OCI-LY7 (cell line): ENCODE measurements at regions not wholly inside any gene's neighbourhood (a gene's known extent, or its start where the extent isn't known, plus 50 kb on each side); places are given as distances from the start of the nearest gene placed in this dataset.

Source experiments
- BruUV-seq: library from RNA; stranded (reverse); fragments of 400-500 nt; replicated peaks from 2 replicates; lab custom pipeline; 2021; lab: Mats Ljungman, UMichigan
- CTCF ChIA-PET: fragments of 300-600 bp; sonication (Branson Sonifier 250); formaldehyde crosslinking; loops from one replicate; lab custom pipeline; 2022; ENCODE audit warnings: antibody characterized with exemption; ENCODE audit not compliant: unreplicated experiment; lab: Charles Lee
- POLR2A ChIA-PET: fragments of 300-600 bp; sonication (Branson Sonifier 250); formaldehyde crosslinking; loops from one replicate; lab custom pipeline; 2022; ENCODE audit warnings: antibody characterized with exemption; lab: Charles Lee
- DNase-seq: peaks from one replicate; pipeline ENCODE4 v3.0.0-alpha.2; 2015; ENCODE audit warnings: low spot score
- H2AFZ ChIP-seq: fragments of 200-600 bp; sonication (generic), shearing (Covaris generic); 2 replicates; pipeline ENCODE4 v1.6.1; 2014; ENCODE audit warnings: mild to moderate bottlenecking, antibody characterized with exemption, low read length, moderate library complexity
- H3K27ac ChIP-seq: fragments of 200-600 bp; sonication (generic); 2 replicates; pipeline ENCODE4 v1.5.1; 2014; ENCODE audit warnings: mixed run types, low read depth, mild to moderate bottlenecking, moderate library complexity, low read length, inconsistent platforms; ENCODE audit not compliant: poor library complexity, severe bottlenecking
- H3K36me3 ChIP-seq: fragments of 200-600 bp; sonication (generic); 2 replicates; pipeline ENCODE4 v1.6.1; 2014; ENCODE audit warnings: mild to moderate bottlenecking, antibody characterized with exemption, low read length, moderate library complexity, mixed read lengths; ENCODE audit not compliant: insufficient read depth
- H3K4me1 ChIP-seq: fragments of 200-600 bp; sonication (generic); 2 replicates; pipeline ENCODE4 v1.5.1; 2014; ENCODE audit warnings: mild to moderate bottlenecking, low read length; ENCODE audit not compliant: insufficient read depth, poor library complexity, severe bottlenecking
- H3K4me2 ChIP-seq: fragments of 200-600 bp; sonication (generic); 2 replicates; pipeline ENCODE4 v1.6.1; 2014; ENCODE audit warnings: mild to moderate bottlenecking, low read length
- H3K4me3 ChIP-seq: fragments of 200-600 bp; sonication (generic); 2 replicates; pipeline ENCODE4 v1.5.1; 2014; ENCODE audit warnings: mild to moderate bottlenecking, low read depth, low read length; ENCODE audit not compliant: poor library complexity, severe bottlenecking
- H3K79me2 ChIP-seq: fragments of 200-600 bp; sonication (generic); 2 replicates; pipeline ENCODE4 v1.6.1; 2016; ENCODE audit warnings: low read depth, mild to moderate bottlenecking, low read length, moderate library complexity, mixed read lengths; ENCODE audit not compliant: insufficient read depth
- H3K9me2 ChIP-seq: fragments of 200-600 bp; sonication (generic); 2 replicates; pipeline ENCODE4 v1.6.1; 2016; ENCODE audit warnings: mild to moderate bottlenecking, low read length, mixed read lengths; ENCODE audit not compliant: insufficient read depth
- H3K9me3 ChIP-seq: fragments of 200-600 bp; sonication (generic); 2 replicates; pipeline ENCODE4 v1.6.1; 2014; ENCODE audit warnings: mild to moderate bottlenecking, mixed run types, low read length, mixed read lengths
- H4K20me1 ChIP-seq: fragments of 200-600 bp; sonication (generic); 2 replicates; pipeline ENCODE4 v1.6.1; 2014; ENCODE audit warnings: mild to moderate bottlenecking, antibody characterized with exemption, low read length, moderate library complexity, mixed read lengths; ENCODE audit not compliant: insufficient read depth
- CTCF ChIP-seq: fragments of 200-600 bp; sonication (generic); conservative IDR thresholded peaks from 2 replicates; pipeline ENCODE4 v1.5.1; 2014; ENCODE audit warnings: mild to moderate bottlenecking, antibody characterized with exemption, low read length, moderate library complexity, mixed read lengths
- EZH2phosphoT487 ChIP-seq: fragments of 200-600 bp; sonication (generic); IDR thresholded peaks from 2 replicates; pipeline ENCODE4 v1.6.1; 2018; ENCODE audit warnings: low read depth, borderline replicate concordance, mild to moderate bottlenecking, mixed run types, antibody characterized with exemption, low read length, moderate library complexity, mixed read lengths
- intact Hi-C: fragments of 100-400 bp; cut with micrococcal nuclease; formaldehyde crosslinking; loops from one replicate; pipeline ENCODE4 v1.10.0; 2022; ENCODE audit not compliant: unreplicated experiment

GRCh38 chr7:131233193-131233592 lies 94.5 kb upstream of the MKLN1 start:
- H3K9me3 ChIP-seq, result no peaks in the 10 kb centered on the region
- H4K20me1 ChIP-seq, result no peaks in the 10 kb centered on the region
- H3K4me2 ChIP-seq, result no peak overlapping the region
- POLR2A ChIA-PET, result interaction anchor here (0.6 to 2.6 kb wide), 7 partner anchors 9 to 1401 kb away, joined by 3 to 16 read pairs (median 6); no protein-coding TSS in a partner anchor
- TF ChIP-seq CTCF (no peak), EZH2phosphoT487 (no peak)
- intact Hi-C loops, result no loop called here
- no peaks in the 10 kb centered on the region for H3K36me3 ChIP-seq
- H3K79me2 ChIP-seq, result no peaks in the 10 kb centered on the region
- H3K27ac ChIP-seq, result no peak overlapping the region
- no peaks in the 10 kb centered on the region for H3K9me2 ChIP-seq
- no peak for DNase-seq
- CTCF ChIA-PET, result interaction anchor here (0.5 to 1.0 kb wide), 2 partner anchors 15 to 20 kb away, joined by 3 to 5 read pairs; no protein-coding TSS in a partner anchor
- H3K4me3 ChIP-seq, result no peak overlapping the region
- no peak overlapping the region for H2AFZ ChIP-seq
- H3K4me1 ChIP-seq, result peaks cover 28% of the 10 kb centered on the region
- BruUV-seq, result no TSS peak

DNA sequence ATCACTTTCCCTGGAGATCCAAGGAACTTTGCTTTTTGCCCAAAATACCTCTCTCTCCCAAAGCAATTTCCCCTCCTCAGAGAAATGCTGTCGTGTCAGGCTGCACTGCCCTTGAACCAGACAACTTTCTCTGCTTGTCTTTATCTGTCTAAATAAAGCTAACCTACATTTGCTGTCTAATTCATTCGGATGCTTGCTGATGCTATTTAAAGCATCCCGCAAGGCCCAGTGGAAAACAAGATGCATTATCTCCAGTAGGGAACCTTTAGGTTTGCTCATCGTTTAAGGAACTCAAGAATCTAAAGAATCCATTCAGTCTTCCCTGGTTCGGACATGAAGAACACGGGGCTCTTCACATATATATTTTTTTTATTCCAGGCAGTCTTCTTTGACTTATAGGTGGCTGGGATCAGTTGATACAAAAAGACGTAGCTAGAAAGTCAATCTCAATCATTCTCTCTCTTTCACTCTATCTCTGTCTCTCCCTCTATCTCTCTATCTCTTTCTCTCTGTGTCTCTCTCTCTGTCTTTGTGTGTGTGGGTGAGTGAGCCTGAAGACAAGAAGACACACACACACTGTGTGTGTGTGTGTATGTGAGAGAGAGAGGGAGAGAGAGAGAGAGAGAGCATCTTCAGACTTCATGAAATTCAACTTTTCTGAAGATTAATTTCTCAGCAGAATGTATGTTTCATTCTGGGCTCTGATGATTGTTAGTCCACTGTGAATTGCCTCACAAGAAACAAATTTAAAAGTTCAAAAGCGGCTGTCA lies 92.8 kb upstream of the MKLN1 start:
- no TSS peak for BruUV-seq
- CTCF ChIA-PET, result no interaction called here
- intact Hi-C loops, result no loop called here
- Histone ChIP-seq H3K9me3 (no peaks in the 10 kb centered on the region), H3K79me2 (no peaks in the 10 kb centered on the region), H2AFZ (no peak overlapping the region), H3K4me1 (peaks cover 28% of the 10 kb centered on the region), H3K36me3 (no peaks in the 10 kb centered on the region), H4K20me1 (no peaks in the 10 kb centered on the region), H3K9me2 (no peaks in the 10 kb centered on the region), H3K4me2 (no peak overlapping the region; the same call in 1 of the 2 replicates), H3K27ac (no peak overlapping the region), H3K4me3 (no peak overlapping the region)
- POLR2A ChIA-PET, result interaction anchor here (0.6 to 2.3 kb wide), 5 partner anchors 11 to 124 kb away, joined by 3 to 7 read pairs (median 3); no protein-coding TSS in a partner anchor
- no peak for TF ChIP-seq EZH2phosphoT487
- TF ChIP-seq CTCF, result no peak
- no peak for DNase-seq
